HG03457 (cell line): ENCODE measurements at regions not wholly inside any gene's neighbourhood (a gene's known extent, or its start where the extent isn't known, plus 50 kb on each side); places are given as distances from the start of the nearest gene placed in this dataset.
"Not testable (repeated sequence)": the region's sequence is repeated elsewhere in the genome, so short reads cannot be mapped to it uniquely, and the experiment has no call there.

Experiments used
- ATAC-seq: cut with Tn5 transposase; IDR thresholded peaks from one replicate; pipeline ENCODE4 v1.9.1; 2021; ENCODE audit warnings: moderate number of reproducible peaks; ENCODE audit not compliant: unreplicated experiment

- no peak for ATAC-seq
Measured at GRCh38 chr3:180409883-180410282, 192.1 kb upstream of the TTC14 start.

GRCh38 chr3:180414157-180414556, 187.8 kb upstream of the TTC14 start:
- ATAC-seq = no peak

DNA sequence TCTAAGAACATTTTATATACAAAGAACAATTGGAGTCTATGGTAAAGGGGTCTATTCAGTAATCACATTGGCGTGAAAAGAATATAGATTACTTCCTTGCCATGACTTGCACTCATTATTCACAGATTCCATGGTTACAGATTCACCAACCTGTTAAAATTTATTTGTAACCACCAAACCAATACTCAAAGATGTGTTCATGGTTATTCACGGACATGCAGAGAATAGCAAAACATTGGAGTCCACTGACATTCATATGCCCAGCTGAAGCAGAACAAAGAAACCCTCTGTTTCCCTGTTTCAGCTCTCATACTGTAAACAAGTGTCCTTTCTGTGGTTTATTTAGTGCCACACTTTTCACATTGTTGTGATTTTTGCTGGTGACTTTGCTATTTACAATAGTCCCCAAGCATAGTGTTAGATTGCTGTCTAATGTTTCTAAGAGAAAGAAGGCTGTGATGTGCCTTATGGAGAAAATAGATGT, 185.8 kb upstream of the TTC14 start:
- ATAC-seq = no peak

DNA sequence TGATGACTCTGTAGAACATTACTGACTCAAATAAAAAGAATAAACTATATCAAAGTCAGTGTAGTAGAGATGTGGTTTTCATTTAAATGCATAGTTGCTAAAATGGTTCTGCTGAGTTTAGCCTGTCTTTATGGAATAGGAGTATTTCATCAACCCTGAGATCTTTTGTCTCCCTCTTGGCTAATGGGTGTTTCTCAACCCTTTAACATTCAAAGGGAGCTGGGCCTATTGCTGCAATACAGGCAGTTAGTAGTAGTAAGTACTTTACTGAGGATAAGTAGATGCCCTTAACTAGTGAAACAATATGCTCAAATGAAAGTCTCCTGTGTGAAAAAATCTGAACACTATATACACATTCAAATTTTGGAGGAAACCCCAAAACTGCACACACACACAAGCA, 184.7 kb upstream of the TTC14 start:
- no peak for ATAC-seq

DNA sequence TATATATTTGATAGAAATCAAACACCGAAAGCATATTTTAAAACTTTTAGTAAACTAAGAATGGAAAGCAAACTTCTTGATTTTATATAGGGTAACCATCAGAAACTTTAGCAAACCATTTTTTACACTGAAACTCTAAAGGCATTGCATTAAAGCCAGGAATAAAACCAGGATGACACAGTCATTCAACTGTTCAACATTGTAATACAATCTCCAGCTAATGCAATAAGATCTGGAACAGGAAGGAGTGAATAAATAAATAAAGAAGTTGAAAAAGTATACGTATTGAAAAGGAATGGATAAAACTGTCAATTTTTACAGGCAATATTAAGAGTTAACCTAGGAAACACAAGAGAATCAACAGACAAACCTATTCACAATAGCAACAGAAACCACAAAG, 181.9 kb upstream of the TTC14 start:
- no peak for ATAC-seq

DNA sequence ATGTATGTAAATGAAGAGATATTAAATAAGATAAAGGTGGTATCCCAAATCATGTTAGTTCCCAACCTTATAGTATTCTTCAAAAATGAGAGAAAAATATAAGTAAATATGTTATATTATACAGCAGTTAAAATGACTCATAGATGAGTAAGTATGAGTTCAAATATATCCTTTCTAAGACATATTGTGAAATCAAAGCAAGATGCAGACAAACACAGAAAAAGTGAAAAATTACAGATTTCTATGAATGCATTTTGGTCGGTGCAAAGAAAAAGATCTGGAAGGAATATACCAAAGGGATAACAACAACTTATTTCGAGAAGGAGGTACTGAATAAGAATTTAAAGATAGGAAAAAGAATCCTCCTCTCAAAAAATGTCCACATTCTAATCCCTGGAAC, 181.2 kb upstream of the TTC14 start:
- no peak for ATAC-seq

GRCh38 chr3:180421221-180421620, 180.7 kb upstream of the TTC14 start:
- no peak for ATAC-seq

DNA sequence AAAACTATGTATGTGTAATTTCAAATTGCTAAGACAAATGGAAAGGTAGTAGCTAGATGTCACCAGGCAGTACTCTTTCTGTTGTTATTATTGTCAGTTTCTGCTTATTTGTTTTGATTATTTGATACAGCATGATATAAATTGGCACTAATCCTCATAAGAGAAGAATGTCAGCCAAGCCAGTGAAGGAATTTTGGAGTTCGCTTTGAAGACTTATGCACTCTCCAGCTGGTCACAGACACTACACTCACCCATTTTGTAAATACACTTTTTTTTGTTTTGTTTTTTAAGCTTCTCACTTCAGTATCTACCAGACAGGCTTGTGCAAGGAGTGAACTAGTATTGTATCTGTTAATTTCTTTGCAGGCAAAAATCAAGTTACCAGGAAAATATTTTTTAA, 180.2 kb upstream of the TTC14 start:
- no peak for ATAC-seq

- ATAC-seq = not testable (repeated sequence)
Measured at GRCh38 chr3:180424305-180424704, 177.7 kb upstream of the TTC14 start.

DNA sequence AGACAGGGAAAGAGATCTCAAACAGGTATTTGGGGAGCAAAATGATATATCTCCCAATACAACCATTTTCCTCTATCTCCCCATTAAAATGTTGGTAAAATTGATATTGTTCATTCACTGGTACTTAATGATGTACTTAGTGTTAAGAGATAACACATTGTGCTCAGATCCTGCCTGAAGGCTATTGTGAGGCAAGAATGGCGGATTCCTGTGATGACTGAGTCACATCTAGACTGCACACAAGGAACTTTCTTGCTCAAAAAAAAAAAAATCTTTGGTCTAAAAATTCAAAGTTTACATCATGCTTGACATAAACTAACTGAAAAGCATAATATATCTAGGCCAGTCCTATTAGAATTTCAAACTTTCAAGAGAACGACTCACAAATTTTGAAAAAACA, 171.1 kb upstream of the TTC14 start:
- no peak for ATAC-seq

GRCh38 chr3:180433152-180433551, 168.8 kb upstream of the TTC14 start:
- ATAC-seq = no peak

GRCh38 chr3:180447136-180447535, 154.8 kb upstream of the TTC14 start:
- ATAC-seq = no peak

DNA sequence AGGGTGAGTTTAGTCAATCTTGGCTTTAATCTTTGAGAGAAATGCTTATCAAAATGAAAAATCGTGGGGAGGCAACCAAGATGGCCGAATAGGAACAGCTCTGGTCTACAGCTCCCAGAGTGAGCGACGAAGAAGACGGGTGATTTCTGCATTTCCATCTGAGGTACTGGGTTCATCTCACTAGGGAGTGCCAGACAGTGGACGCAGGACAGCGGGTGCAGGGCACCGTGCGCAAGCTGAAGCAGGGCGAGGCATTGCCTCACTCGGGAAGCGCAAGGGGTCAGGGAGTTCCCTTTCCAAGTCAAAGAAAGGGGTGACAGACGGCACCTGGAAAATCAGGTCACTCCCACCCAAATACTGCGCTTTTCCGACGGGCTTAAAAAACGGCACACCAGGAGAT, 153.6 kb upstream of the TTC14 start:
- not testable (repeated sequence) for ATAC-seq

DNA sequence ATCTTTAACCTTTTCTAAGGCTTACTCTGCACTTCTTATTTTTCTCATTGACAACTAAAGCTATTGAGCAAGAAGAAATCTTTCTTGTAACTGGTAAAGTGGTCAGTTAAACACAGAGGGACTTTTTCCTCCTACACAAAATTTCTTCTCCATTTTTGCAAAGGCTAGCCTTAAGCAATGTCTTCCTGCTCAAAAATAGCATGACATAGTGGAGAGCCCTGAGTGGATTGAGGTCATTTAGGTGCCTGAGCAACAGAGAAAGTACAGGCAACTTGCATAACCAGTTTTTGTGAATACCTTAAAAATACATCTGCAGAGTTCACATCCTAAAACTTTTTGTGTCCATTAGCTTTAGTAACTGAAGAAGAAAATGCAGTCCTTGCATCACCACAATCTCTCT, 144.7 kb upstream of the TTC14 start:
- ATAC-seq = no peak

DNA sequence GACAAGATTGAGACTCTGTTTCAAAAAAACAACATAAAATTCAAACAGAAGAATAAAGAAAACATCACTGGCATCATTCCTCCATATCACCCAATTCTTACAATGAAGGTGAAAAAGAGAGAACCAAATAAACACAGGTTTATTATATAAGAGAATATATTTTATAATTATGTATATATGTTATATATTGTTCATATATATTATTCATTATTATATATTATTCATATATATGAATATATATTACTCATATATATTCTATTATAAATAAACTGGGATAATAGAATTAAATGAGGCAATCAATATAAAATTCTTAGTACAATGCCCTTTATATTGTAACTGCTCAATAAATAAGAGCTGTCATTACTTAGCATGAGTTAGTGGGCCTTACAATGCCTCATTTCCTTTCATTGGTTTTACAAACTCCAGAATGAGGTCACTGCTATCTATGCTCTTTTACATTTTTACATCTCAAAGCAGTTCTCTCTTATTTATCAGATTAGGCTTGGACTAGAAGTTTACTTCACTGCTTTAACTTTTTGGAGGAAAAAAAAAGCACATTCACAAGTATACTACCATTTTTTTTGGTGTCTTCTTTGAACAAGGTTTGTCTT, 135.5 kb upstream of the TTC14 start:
- ATAC-seq = no peak

DNA sequence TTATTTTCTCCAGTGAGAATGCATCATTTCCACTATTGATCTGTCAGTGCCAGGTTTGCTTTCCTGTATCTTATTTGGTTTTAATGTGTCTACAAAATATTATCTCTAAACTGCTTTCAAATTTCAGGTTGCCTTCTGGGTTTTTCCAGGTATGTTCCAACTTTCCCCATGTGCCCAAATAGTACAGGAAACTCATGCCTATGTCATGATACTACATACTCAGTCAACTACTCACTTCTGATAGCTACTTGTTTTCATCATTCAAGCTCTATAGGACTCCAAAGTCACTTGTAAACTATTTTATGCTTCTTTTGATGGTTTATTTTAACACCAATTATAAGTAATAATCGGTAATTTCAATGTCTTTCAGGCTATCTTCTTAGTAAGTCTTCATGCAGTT, 134.8 kb upstream of the TTC14 start:
- ATAC-seq = no peak

DNA sequence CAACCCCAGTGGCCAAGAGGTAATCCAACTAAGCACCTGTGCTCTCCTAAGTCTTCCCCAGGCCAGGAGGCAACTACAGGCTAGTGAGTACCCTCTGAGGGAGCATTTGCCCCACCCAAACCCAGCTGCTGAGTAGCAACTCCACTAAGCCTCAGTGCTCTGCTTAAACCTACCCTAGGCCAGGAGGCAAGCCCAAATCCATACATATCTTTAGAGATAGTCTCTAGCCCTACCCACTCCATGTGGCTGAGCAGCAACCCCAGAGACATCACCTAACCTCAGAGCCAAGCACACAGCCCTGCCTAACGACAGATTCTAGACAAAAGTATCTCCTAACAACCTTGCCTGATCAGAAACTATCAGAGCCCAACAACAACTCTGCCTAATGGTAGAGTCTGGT, 132.8 kb upstream of the TTC14 start:
- no peak for ATAC-seq

GRCh38 chr3:180478695-180479094, 123.3 kb upstream of the TTC14 start:
- no peak for ATAC-seq

DNA sequence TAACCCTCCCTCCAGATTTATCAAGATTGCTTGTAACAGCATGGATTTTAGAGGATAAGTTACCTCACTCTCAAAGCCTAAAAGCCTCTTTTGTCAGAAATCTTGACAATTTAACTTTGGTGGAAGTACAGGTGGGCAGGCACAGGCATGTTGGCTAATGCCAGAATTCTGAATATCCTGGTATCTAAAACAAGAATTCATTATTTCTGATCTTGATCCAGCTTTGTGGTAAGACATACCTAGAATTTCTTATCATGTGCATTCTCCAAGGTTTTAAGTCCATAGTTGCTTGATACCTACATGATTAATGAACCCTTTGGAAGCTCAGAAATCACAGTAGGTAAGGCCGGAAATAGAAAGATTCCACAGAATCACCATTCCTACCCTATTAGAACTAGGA, 109.9 kb upstream of the TTC14 start:
- no peak for ATAC-seq

GRCh38 chr3:180496995-180497394, 105.0 kb upstream of the TTC14 start:
- ATAC-seq = no peak

DNA sequence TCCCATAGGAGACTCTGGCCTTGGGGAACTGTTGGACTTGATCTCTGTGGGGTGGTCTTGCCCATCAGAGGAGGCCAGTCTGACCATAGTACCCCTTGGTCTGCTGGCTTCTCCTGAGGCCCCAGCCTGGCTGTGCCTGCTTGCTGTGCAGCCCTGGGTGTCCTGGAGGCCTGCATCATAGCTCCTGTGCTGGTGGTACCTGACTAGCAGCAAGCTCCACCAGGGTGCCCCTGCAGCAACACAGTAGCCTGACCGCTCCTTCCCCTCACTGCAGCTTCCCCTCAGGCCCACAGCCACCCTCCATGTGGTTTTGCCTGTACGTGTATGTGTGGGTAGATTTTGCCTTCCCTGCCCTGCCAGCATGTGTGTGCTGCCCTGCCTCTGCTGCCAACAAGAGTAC, 85.6 kb upstream of the TTC14 start:
- ATAC-seq = no peak

GRCh38 chr3:180523040-180523439, 78.9 kb upstream of the TTC14 start:
- no peak for ATAC-seq

DNA sequence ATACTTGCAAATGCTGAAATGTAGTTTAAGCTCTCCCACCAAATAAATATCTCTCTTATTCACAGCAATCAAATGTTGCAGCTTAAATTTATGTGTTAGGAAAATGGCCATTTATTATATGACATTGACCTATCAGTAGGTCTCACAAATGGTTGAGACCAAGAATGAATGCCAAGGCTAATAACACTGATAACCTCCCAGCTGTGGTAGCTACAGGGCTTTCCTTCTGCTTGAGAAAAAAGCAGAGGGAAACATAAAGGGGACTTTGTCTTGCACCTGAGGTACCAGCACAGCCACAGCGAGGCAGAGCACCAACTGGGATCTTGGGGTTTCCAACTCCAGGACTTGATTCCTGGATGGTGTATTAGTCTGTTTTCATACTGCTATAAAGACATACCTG, 73.1 kb upstream of the TTC14 start:
- ATAC-seq = no peak
